HG03196 (cell line): ENCODE measurements at regions not wholly inside any gene's neighbourhood (a gene's known extent, or its start where the extent isn't known, plus 50 kb on each side); places are given as distances from the start of the nearest gene placed in this dataset.
"Not testable (repeated sequence)": the region's sequence is repeated elsewhere in the genome, so short reads cannot be mapped to it uniquely, and the experiment has no call there.

ENCODE experiments used
- ATAC-seq: cut with Tn5 transposase; IDR thresholded peaks from one replicate; pipeline ENCODE4 v1.9.1; 2021; ENCODE audit not compliant: unreplicated experiment

GRCh38 chr5:6112538-6112937 is 265.8 kb downstream of the MED10 start:
- no peak for ATAC-seq

DNA sequence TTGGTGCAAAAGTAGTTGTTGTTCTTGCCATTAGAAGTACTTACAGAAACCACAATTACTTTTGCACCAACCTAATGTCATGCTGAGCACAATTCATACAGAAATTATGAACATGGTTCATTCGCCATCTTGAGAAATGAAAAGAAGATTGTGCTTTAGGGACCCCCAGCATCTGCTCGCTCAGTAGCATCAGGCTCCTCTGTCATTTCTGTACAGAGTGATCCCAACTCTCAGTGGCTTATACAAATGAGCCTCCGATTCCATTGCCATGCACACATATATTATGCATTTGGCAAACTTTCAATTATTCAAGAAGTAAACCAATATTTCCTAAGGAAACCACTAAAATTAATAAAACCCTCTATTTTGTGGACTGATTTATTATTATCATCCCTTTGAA is 266.2 kb downstream of the MED10 start:
- no peak for ATAC-seq

- no peak for ATAC-seq
These were observed 267.2 kb downstream of the MED10 start for GRCh38 chr5:6111131-6111530.

GRCh38 chr5:6110441-6111005 is 267.8 kb downstream of the MED10 start:
- ATAC-seq = no peak

DNA sequence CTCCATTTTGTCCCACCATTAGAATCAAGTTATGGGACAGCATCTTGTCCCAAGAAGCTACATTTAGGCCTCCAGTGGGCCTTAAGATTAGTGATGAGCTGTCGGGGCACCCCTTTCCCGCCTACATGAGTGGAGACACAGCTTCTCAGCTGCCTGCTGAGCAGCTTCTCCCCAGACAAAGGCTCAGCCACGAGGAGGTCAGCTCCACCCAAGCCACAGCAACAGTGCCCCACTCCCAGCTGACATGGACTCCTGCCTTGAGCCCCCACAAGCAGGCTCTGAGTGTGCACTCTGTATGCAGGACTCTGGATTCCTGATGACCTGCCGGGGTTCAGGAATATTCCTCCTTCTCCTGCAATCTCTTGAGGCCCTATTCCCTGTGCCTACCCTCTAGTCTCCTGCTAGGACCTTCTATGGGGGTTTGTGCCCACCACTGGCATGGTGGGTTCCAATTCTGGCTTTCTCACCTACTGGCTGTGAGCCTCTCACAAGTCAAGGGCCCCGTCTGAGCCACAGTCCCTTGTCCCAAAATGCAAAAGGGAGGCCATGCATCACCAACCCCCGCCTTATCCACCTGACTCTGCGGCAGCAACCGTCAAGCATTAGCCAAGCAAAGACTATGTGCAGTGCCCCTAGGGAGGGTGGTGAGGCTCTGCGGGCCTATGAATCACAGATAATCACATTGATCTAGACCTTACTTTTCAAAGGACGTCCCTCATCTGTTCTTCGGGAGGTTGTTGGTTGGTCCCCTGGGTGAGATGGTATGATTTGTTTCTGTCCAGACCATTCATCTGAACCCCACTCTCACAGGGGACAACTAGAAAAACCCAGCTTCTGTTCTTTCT is 269.1 kb downstream of the MED10 start:
- no peak for ATAC-seq

DNA sequence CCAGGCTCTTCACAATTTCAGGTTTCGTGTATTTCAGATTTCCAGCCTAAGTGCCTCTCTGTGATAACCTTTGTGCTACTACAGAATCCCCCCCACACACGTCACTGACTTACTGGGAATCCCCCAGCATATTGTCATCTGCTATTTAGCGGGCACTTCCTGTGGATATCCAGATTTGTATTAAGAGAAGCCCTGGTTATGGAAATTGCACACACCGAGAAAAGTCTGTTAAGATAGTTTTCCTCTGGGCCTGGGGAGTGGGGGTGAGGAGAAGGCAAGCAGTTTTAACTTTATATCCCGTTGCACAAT is 269.9 kb downstream of the MED10 start:
- no peak for ATAC-seq

DNA sequence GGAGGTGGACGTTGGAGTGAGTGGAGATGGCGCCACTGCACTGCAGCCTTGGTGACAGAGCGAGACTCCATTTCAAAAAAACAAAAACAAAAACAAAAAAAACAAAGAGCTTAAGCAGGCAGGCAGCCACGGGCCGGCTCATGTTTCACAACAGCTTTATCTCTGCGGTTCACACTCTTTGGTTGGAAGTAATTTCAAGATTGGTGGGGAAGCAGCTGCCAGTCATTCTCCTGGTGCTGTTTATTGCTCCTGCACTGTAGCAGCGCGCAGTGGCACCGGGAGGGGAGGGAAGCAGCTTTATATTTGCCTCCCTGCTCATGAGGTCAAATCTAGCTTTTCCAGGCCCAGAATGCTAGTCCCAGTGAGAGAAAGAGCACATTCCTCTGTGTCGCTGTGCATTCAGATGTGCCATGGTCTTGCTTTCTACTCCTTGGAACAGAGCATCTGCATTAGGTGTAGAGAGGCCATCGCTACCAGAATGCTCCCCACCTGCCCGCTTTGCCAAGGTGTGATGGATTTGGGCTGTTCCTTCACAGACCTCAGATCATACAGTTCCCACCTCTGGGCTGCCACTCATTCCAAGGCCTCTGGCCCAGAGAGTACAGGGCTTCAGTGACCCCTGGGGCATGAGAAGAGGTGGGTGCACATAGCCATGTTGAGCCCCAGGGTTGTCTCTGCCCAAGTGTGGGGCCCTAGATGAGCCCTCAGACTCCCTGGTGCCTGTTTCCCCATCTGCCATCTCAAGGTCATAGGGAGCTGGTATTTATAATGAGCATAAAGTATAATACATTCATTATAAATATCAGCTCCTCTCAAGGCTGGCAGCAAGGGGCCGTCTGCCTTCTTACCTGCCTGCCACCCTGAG is 270.4 kb downstream of the MED10 start:
- ATAC-seq = no peak

- no peak for ATAC-seq
These were observed 271.6 kb downstream of the MED10 start for GRCh38 chr5:6106756-6107155.

DNA sequence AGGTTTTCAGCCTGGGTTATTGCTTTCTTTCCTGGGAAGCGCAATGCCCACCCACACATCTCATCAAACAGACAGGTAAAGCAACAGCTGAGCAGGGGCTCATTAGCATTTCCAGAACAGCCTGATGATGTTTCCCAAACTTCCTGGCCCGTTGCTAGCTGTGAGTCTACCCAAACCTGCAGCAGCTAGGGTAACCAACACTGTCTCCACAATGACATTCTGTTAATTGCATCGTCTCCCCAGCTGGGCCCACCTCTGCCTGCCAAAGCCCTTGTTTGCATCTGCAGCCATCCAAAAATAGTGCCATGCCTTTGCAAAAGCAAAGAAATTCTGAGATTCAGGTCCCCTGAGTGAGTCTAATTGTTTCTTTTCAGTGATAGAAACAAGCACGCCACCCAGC is 273.0 kb downstream of the MED10 start:
- no peak for ATAC-seq

GRCh38 chr5:6096101-6096500 is 282.2 kb downstream of the MED10 start:
- ATAC-seq = no peak

DNA sequence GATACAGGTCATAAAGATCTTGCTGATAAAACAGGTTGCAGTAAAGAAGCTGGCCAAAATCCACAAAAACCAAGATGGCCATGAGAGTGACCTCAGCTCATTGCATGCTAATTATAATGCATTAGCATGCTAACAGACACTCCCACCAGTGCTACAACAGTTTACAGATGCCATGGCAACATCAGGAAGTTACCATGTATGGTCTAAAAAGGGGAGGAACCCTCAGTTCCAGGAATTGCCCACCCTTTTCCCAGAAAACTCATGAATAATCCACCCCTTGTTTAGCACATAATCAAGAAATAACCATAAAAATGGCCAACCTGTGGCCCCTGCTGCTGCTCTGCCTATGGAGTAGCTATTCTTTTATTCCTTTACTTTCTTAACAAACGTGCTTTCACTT is 284.2 kb downstream of the MED10 start:
- not testable (repeated sequence) for ATAC-seq

DNA sequence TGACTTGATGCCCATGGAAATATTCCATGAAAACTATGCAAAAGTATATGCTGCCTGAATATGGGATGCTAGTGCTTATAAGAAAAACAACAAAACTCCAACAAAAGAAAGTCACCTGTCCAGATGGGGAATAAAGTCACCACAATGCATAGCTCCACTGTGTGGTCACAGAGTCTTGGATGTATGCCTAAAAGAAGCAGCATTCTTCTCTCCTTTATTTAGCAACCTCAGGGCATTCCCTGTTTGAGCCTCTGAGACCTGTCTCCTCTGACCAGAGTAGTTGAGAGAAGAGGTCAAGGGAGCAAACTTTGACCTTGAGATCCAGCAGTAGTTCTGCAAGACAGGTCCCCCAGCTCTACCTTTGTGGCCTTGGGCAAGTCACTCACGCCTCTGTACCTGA is 287.5 kb downstream of the MED10 start:
- no peak for ATAC-seq

GRCh38 chr5:6090079-6090654 is 288.2 kb downstream of the MED10 start:
- ATAC-seq = no peak

DNA sequence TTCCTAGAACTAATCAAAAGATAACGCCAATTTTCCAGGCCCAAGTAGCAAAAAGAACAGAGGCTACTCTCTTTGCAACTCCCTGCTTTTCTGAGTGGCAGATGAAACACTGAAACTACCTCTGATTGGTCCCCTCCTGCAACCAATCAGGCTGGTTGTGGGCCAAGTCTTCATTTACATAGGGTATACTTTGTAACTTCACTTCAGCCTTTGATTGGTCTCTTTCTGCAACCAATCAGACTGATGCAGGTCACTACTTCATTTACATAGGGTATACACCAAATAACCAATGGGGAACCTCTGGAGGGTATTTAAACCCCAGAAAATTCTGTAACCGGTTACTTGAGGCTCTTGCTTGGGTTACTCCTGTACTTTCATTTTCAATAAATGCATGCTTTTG is 289.6 kb downstream of the MED10 start:
- no peak for ATAC-seq

- no peak for ATAC-seq
These were observed 290.8 kb downstream of the MED10 start for GRCh38 chr5:6087576-6087975.

DNA sequence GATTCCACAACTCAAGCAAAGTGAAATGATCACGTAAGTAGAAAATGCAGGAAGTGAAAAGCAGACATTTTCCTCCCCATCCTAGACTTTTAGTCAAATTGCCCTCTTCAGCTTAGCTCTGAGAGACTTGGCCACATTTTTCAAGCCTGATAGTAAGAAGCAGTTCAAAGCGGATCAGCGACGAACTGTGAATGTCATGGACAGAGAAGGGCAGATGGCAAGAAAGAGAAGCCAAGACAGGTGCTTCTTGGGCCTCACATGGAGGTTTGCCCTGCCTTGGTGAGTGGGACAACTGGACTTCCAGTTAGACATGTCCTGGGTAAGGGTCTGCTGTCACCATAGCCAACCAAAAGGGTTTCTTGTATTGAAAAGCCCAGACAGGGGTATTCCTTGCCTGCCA is 291.5 kb downstream of the MED10 start:
- ATAC-seq = no peak

DNA sequence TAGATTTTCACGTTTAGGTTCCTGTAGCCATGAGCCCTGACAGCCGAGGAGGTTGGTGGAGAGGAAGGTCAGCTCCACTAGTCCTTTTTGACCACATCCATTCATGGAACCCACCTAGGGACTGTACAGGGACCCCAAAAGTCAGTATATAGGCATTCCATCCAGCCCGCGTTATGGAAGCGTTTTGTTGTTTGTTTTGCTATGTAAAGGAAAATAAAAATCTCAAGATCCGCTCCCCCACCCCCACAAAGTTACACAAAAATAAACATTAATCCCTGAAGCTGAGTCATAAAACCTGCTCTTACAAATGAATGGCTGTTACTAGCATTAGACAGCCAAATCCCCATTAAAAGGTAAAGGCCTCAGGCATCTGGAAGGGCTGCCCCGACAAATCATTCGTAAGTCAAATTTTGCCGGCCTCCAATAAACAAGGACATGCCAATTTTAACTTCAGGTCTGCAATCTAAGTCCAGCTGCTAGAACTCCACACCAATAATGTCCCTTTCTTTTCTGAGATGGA is 292.9 kb downstream of the MED10 start:
- no peak for ATAC-seq

DNA sequence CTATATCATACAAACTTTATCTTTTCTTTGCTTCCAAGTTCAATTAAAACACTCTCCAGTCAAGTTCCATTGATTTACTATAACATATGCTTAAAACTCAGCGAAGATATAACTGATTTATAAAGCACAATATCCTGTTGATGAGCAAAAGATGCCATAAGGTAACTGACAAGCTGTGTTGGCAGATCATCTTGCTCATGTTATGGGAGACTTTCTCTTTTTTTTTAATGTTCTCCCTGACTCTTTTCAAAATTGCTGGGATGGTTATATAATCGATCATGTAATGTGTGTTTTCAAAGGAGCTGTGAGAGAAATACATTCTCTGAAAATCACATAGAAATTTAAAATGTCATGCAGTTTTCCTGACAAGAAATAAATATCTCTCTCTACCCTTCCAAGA is 293.5 kb downstream of the MED10 start:
- ATAC-seq = no peak

GRCh38 chr5:6084376-6084775 is 294.0 kb downstream of the MED10 start:
- no peak for ATAC-seq

- ATAC-seq = no peak
These were observed 294.9 kb downstream of the MED10 start for GRCh38 chr5:6083311-6083978.

DNA sequence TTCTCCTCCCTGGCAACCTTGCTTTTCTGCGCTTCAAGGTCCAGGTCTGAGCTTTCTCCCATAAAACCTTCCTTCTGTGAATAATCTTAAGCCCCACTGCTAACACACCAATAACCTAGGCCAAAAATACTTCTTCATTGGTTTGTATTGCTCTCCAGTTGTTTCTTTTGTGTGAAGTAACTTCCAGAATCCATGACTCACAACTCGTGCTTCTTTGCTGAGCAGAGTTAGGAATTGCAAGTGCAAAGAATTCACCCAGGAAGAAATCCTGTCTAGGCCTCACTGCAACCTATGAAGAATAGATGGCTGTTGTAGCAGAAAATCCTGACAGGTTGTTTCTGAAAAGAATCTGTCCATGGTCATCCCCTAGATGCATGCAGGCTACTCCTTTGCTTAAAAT is 295.7 kb downstream of the MED10 start:
- ATAC-seq = no peak
